ENCODE measurements at regions not wholly inside any gene's neighbourhood (a gene's known extent, or its start where the extent isn't known, plus 50 kb on each side); places are given as distances from the start of the nearest gene placed in this dataset.

GRCh38 chr2:173666171-173666888 lies 298.8 kb downstream of the SP3 start:
- TF ChIP-seq POLR2A (IDR thresholded peaks at IDR 0.05) (no peak), CTCF (IDR thresholded peaks at IDR 0.05) (no peak)
